Sigmoid colon (tissue), 4 donors: ENCODE measurements at regions not wholly inside any gene's neighbourhood (a gene's known extent, or its start where the extent isn't known, plus 50 kb on each side); places are given as distances from the start of the nearest gene placed in this dataset.

ENCODE experiments used
- EP300 ChIP-seq, 4 donors: sonication (generic); formaldehyde crosslinking; IDR thresholded peaks; one replicate each; pipeline ENCODE4 v1.6.1; 2017; ENCODE audit warnings: antibody characterized with exemption in 4 of 4
- POLR2A ChIP-seq, 2 donors: fragments of 450-650 bp; IDR thresholded peaks; one replicate each; pipeline ENCODE4 v1.6.1; 2016; ENCODE audit warnings: antibody characterized with exemption in 2 of 2, mild to moderate bottlenecking in 2 of 2, moderate library complexity in 2 of 2
- POLR2AphosphoS5 ChIP-seq, 4 donors: sonication (generic); formaldehyde crosslinking; IDR thresholded peaks; one replicate each; pipeline ENCODE4 v1.6.1; 2017; ENCODE audit warnings: antibody characterized with exemption in 4 of 4
- TF ChIP-seq, protein P1 (sequence below), 4 experiments: fragments of 450-650 bp in 3 of 4; fragments of 200-600 bp in 1 of 4; IDR thresholded peaks; one replicate each; pipeline ENCODE4 v1.5.1; 2016 to 2019; ENCODE audit warnings: antibody characterized with exemption in 4 of 4, mild to moderate bottlenecking in 3 of 4, moderate library complexity in 2 of 4

- TF ChIP-seq POLR2A (IDR thresholded peaks at IDR 0.05) (no peak), EP300 (IDR thresholded peaks at IDR 0.05) (no peak), POLR2AphosphoS5 (IDR thresholded peaks at IDR 0.05) (no peak)
- TF ChIP-seq, protein P1, sequence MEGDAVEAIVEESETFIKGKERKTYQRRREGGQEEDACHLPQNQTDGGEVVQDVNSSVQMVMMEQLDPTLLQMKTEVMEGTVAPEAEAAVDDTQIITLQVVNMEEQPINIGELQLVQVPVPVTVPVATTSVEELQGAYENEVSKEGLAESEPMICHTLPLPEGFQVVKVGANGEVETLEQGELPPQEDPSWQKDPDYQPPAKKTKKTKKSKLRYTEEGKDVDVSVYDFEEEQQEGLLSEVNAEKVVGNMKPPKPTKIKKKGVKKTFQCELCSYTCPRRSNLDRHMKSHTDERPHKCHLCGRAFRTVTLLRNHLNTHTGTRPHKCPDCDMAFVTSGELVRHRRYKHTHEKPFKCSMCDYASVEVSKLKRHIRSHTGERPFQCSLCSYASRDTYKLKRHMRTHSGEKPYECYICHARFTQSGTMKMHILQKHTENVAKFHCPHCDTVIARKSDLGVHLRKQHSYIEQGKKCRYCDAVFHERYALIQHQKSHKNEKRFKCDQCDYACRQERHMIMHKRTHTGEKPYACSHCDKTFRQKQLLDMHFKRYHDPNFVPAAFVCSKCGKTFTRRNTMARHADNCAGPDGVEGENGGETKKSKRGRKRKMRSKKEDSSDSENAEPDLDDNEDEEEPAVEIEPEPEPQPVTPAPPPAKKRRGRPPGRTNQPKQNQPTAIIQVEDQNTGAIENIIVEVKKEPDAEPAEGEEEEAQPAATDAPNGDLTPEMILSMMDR (IDR thresholded peaks at IDR 0.05) = no peak
Observed at GRCh38 chr6:21928827-21929226, 335.3 kb downstream of the SOX4 start.
